OCI-LY7 (cell line): ENCODE measurements at regions not wholly inside any gene's neighbourhood (a gene's known extent, or its start where the extent isn't known, plus 50 kb on each side); places are given as distances from the start of the nearest gene placed in this dataset.

ENCODE experiments used
- CTCF ChIP-seq: fragments of 200-600 bp; sonication (generic); conservative IDR thresholded peaks from 2 replicates; pipeline ENCODE4 v1.5.1; 2014; ENCODE audit warnings: mild to moderate bottlenecking, antibody characterized with exemption, low read length, moderate library complexity, mixed read lengths
- EZH2phosphoT487 ChIP-seq: fragments of 200-600 bp; sonication (generic); IDR thresholded peaks from 2 replicates; pipeline ENCODE4 v1.6.1; 2018; ENCODE audit warnings: low read depth, borderline replicate concordance, mild to moderate bottlenecking, mixed run types, antibody characterized with exemption, low read length, moderate library complexity, mixed read lengths

GRCh38 chr14:22174412-22175277 is 414.4 kb downstream of the DAD1 start:
- TF ChIP-seq CTCF (no peak), EZH2phosphoT487 (no peak)
